ENCODE measurements at regions not wholly inside any gene's neighbourhood (a gene's known extent, or its start where the extent isn't known, plus 50 kb on each side); places are given as distances from the start of the nearest gene placed in this dataset.

DNA sequence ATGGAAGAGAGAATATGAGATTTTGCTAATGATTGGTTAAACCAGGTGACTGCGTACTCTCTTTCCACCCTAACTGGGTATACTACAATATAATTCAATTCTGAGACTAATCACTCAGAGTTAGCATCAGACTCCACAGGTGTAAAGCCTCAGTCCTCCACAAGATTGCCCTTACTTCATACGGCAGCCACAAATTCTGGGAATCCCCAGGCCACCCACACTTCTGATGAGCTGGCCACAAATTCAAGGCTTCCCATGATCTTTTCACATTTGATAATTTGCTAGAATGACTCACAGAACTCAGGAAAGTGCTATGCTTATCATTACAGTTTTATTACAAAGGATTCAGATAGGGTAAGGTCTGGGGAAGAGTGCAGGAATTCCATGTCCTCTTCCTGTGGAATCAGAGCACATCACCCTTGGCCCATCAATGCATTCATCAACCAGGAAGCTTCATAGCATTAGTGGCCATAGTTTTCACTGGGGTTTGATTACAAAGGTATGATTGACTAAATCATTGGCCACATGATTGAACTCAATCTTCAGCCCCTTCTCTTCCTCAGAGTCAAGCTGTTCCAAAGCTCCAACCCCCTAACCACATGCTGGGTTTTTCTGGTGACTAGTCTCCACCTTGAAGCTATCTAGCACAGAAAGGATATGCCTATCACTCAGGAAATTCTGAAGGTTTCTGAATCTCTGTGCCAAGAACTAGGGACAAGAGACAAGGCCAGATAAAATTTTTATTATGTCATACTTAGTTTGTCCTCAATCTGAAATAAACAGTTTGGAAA is 131.7 kb downstream of the HHIPL2 start:
- intact Hi-C loops (cut with DNase I; ENCODE audit: low total_unique reads): no loop called here
- TF ChIP-seq, protein P1, sequence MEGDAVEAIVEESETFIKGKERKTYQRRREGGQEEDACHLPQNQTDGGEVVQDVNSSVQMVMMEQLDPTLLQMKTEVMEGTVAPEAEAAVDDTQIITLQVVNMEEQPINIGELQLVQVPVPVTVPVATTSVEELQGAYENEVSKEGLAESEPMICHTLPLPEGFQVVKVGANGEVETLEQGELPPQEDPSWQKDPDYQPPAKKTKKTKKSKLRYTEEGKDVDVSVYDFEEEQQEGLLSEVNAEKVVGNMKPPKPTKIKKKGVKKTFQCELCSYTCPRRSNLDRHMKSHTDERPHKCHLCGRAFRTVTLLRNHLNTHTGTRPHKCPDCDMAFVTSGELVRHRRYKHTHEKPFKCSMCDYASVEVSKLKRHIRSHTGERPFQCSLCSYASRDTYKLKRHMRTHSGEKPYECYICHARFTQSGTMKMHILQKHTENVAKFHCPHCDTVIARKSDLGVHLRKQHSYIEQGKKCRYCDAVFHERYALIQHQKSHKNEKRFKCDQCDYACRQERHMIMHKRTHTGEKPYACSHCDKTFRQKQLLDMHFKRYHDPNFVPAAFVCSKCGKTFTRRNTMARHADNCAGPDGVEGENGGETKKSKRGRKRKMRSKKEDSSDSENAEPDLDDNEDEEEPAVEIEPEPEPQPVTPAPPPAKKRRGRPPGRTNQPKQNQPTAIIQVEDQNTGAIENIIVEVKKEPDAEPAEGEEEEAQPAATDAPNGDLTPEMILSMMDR (IDR thresholded peaks at IDR 0.05): no peak
- TF ChIP-seq POLR2A (IDR thresholded peaks at IDR 0.05): no peak
- H3K4me3 ChIP-seq (ENCODE audit: low read depth, poor library complexity, severe bottlenecking): no peak overlapping the region
- WGBS, 2 donors: 82 to 83% methylated on average over 2 of the region's 2 CpGs
- DNase-seq (ENCODE audit: low spot score in 2 of 2): no peak

DNA sequence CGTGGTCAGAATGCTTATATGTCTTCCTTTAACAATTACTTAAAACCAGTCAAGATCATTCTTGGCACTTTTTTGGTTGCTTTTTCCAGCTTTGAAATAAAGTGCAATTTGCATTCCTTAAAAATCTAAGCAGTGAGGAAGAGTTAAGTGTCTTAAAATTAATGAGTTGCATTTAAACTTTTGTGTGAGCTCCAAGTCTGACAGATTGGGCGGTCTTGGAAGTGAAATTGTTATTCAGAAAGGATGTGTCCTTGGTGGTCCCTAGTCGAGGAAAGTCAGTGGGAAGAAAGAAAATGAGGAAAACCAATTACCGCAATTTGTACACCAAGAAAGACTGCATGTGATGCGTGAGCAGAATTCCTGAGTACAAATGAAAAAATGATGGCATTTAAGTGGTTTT is 132.5 kb downstream of the HHIPL2 start:
- no peak overlapping the region for H3K4me3 ChIP-seq (ENCODE audit: low read depth, poor library complexity, severe bottlenecking)
- TF ChIP-seq, protein P1 (IDR thresholded peaks at IDR 0.05): no peak
- TF ChIP-seq POLR2A (IDR thresholded peaks at IDR 0.05): no peak
- 70 to 79% methylated on average over 5 of the region's 5 CpGs for WGBS, 2 donors
- intact Hi-C loops (cut with DNase I; ENCODE audit: low total_unique reads): no loop called here
- no peak for DNase-seq (ENCODE audit: low spot score in 2 of 2)

DNA sequence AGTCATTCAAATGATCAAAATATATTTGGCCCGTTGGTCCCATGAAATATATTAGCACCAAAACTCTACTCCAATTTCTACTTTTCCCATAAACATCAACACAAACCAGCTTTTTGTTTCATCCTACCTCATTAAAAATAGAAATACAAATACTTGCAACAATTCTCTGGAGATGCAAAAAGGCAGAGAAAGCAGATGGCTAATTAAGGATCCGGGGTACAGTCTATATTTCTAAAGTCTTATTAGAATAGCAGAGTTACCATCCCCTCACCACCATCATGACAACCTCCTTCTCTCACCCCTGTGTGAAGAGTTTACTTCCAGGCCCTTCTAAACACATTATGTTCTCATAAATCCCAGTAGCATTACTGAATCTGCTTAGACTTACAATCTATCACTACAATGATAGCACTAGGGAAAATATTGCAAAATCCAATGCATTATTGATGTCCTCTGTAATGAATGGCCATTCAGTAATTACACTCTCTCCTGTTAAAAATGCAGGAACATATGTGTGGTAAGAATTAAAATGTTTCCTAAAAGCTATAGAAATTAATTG is 133.8 kb downstream of the HHIPL2 start:
- intact Hi-C loops (cut with DNase I; ENCODE audit: low total_unique reads): no loop called here
- no peak for DNase-seq (ENCODE audit: low spot score in 2 of 2)
- WGBS, 2 donors: 77 to 78% methylated on average over 2 of the region's 2 CpGs
- TF ChIP-seq, protein P1 (IDR thresholded peaks at IDR 0.05): no peak
- no peak for TF ChIP-seq POLR2A (IDR thresholded peaks at IDR 0.05)
- H3K4me3 ChIP-seq (ENCODE audit: low read depth, poor library complexity, severe bottlenecking): no peak overlapping the region

DNA sequence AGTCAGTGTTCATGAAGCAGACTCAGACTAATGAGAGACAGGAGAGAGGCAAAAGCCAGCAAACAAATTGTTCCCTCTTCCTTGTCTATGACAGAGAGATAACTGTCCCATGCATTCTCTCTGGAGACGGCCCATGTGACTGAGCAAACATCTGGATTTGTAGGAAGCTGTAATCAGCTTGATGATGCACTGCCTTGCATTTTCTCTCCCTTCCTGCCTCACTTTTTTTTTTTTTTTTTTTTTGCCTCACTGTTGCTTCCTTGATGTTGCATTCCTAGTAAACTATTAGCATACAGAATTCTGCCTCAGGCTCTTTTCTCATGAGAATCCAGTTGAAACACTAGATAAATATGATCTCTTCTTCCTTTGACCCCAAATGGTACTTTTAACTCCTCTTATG is 134.5 kb downstream of the HHIPL2 start:
- WGBS, 2 donors: 32 to 33% methylated on average over 1 of the region's 1 CpG
- DNase-seq (ENCODE audit: low spot score in 2 of 2): no peak
- intact Hi-C loops (cut with DNase I; ENCODE audit: low total_unique reads): no loop called here
- H3K4me3 ChIP-seq (ENCODE audit: low read depth, poor library complexity, severe bottlenecking): no peak overlapping the region
- TF ChIP-seq, protein P1 (IDR thresholded peaks at IDR 0.05): no peak
- TF ChIP-seq POLR2A (IDR thresholded peaks at IDR 0.05): no peak

- no peak for DNase-seq (ENCODE audit: low spot score in 2 of 2)
- H3K4me3 ChIP-seq (ENCODE audit: low read depth, poor library complexity, severe bottlenecking): no peak overlapping the region
- intact Hi-C loops (cut with DNase I; ENCODE audit: low total_unique reads): no loop called here
- TF ChIP-seq, protein P1 (IDR thresholded peaks at IDR 0.05): no peak
- no peak for TF ChIP-seq POLR2A (IDR thresholded peaks at IDR 0.05)
- WGBS, 2 donors: 65 to 82% methylated on average over 4 of the region's 4 CpGs
Observed at GRCh38 chr1:222404710-222405109, 143.2 kb downstream of the HHIPL2 start.
